H1 (cell line): ENCODE measurements at regions not wholly inside any gene's neighbourhood (a gene's known extent, or its start where the extent isn't known, plus 50 kb on each side); places are given as distances from the start of the nearest gene placed in this dataset.

Experiments
- CTCF ChIA-PET: fragments of 300-600 bp; sonication (Branson Sonifier 250); formaldehyde crosslinking; loops from one replicate; lab custom pipeline; 2021; ENCODE audit not compliant: partially characterized antibody; lab: Charles Lee
- POLR2A ChIA-PET: fragments of 300-600 bp; sonication (Branson Sonifier 250); formaldehyde crosslinking; loops from one replicate; lab custom pipeline; 2021; ENCODE audit warnings: inconsistent platforms; ENCODE audit not compliant: partially characterized antibody; lab: Charles Lee
- DNase-seq, 2 experiments: peaks; one replicate each; pipeline versions ENCODE4 v3.0.0 to v3.0.0-alpha.2; 2010 to 2022; ENCODE audit warnings: low spot score in 2 of 2, low read depth in 1 of 2, mixed read lengths in 1 of 2
- FAIRE-seq: peaks from 2 replicates; lab custom pipeline; 2011; peaks lifted over from hg19 to GRCh38; lab: Jason Lieb, UNC
- H2AFZ ChIP-seq: 2 replicates; pipeline ENCODE4 v1.8.1; 2012; ENCODE audit warnings: low read length, inconsistent platforms
- H2AK5ac ChIP-seq: 2 replicates; pipeline ENCODE4 v1.6.1; 2013; ENCODE audit warnings: low read depth, low read length
- H2BK120ac ChIP-seq: replicated peaks from 2 replicates; pipeline ENCODE3; 2013; ENCODE audit warnings: low read depth, low read length, inconsistent platforms
- H2BK12ac ChIP-seq: 2 replicates; pipeline ENCODE4 v1.6.1; 2013; ENCODE audit warnings: low read depth, low read length
- H2BK15ac ChIP-seq: 2 replicates; pipeline ENCODE4 v1.6.1; 2013; ENCODE audit warnings: low read length
- H2BK20ac ChIP-seq: 2 replicates; pipeline ENCODE4 v1.6.1; 2013; ENCODE audit warnings: low read length
- H2BK5ac ChIP-seq: 2 replicates; pipeline ENCODE4 v1.6.1; 2013; ENCODE audit warnings: low read depth, low read length
- H3K14ac ChIP-seq: 2 replicates; pipeline ENCODE4 v1.6.1; 2013; ENCODE audit warnings: inconsistent platforms; ENCODE audit not compliant: insufficient read length
- H3K18ac ChIP-seq: 2 replicates; pipeline ENCODE4 v1.6.1; 2013; ENCODE audit warnings: low read length; ENCODE audit errors: extremely low read depth
- H3K23ac ChIP-seq: 2 replicates; pipeline ENCODE4 v1.6.1; 2013; ENCODE audit warnings: inconsistent platforms; ENCODE audit not compliant: insufficient read length
- H3K23me2 ChIP-seq: 2 replicates; pipeline ENCODE4 v1.6.1; 2013; ENCODE audit warnings: low read depth, low read length
- H3K27ac ChIP-seq: 2 replicates; pipeline ENCODE4 v1.6.1; 2011; ENCODE audit warnings: low read depth, low read length, inconsistent platforms
- H3K27me3 ChIP-seq, 4 experiments: replicated peaks in 1 of 4; 1 replicate in 1 of 4; 2 replicates in 3 of 4; pipeline versions ENCODE4 v1.6.1 to v1.8.1; 2011 to 2013; ENCODE audit warnings: low read length in 3 of 4, mild to moderate bottlenecking in 3 of 4, inconsistent platforms in 2 of 4, mixed read lengths in 2 of 4, moderate library complexity in 1 of 4; ENCODE audit not compliant: control insufficient read depth in 3 of 4, insufficient read depth in 3 of 4; ENCODE audit errors: extremely low read depth in 1 of 4
- H3K36me3 ChIP-seq, 4 experiments: 2 replicates each; pipeline versions ENCODE4 v1.6.1 to v1.8.1; 2011 to 2013; ENCODE audit warnings: mild to moderate bottlenecking in 4 of 4, low read length in 3 of 4, moderate library complexity in 2 of 4, control low read depth in 1 of 4, inconsistent platforms in 1 of 4; ENCODE audit not compliant: insufficient read depth in 4 of 4, control insufficient read depth in 2 of 4
- H3K4ac ChIP-seq: replicated peaks from 2 replicates; pipeline ENCODE3; 2013; ENCODE audit warnings: low read length, low read depth, mixed read lengths, inconsistent platforms; ENCODE audit not compliant: insufficient read length
- H3K4me1 ChIP-seq, 4 experiments: replicated peaks in 1 of 4; 1 replicate in 1 of 4; 2 replicates in 3 of 4; pipeline versions ENCODE4 v1.6.1 to v1.8.1; 2011 to 2013; ENCODE audit warnings: low read length in 3 of 4, inconsistent platforms in 2 of 4, mixed read lengths in 1 of 4; ENCODE audit not compliant: insufficient read depth in 4 of 4, control insufficient read depth in 3 of 4
- H3K4me2 ChIP-seq, 2 experiments: 2 replicates each; pipeline versions ENCODE4 v1.6.1 to v1.8.1; 2011 to 2013; ENCODE audit warnings: low read depth in 2 of 2, low read length in 2 of 2, control low read depth in 1 of 2, inconsistent platforms in 1 of 2, mild to moderate bottlenecking in 1 of 2; ENCODE audit not compliant: insufficient read depth in 1 of 2
- H3K4me3 ChIP-seq, 4 experiments: fragments of 200-600, 300-600 bp in 1 of 4; sonication (generic), shearing (Covaris generic), sonication (Bioruptor Twin) in 1 of 4; 2 replicates each; pipeline versions ENCODE4 v1.5.1 to v1.8.1; 2011 to 2016; ENCODE audit warnings: low read length in 4 of 4, low read depth in 3 of 4, control low read depth in 2 of 4, inconsistent platforms in 2 of 4, mild to moderate bottlenecking in 2 of 4, mixed read lengths in 1 of 4, moderate library complexity in 1 of 4; ENCODE audit not compliant: insufficient read depth in 2 of 4; ENCODE audit errors: extremely low read depth in 1 of 4
- H3K56ac ChIP-seq: replicated peaks from 2 replicates; pipeline ENCODE3; 2013; ENCODE audit warnings: low read depth, mild to moderate bottlenecking, mixed read lengths, low read length, inconsistent platforms; ENCODE audit not compliant: insufficient read length
- H3K79me1 ChIP-seq: 2 replicates; pipeline ENCODE4 v1.6.1; 2013; ENCODE audit warnings: low read depth, low read length, control low read depth
- H3K79me2 ChIP-seq, 2 experiments: 2 replicates each; pipeline versions ENCODE4 v1.6.1 to v1.8.1; 2012 to 2013; ENCODE audit warnings: low read length in 2 of 2, mild to moderate bottlenecking in 2 of 2, inconsistent platforms in 1 of 2; ENCODE audit not compliant: insufficient read depth in 2 of 2, control insufficient read depth in 1 of 2
- H3K9ac ChIP-seq, 4 experiments: replicated peaks in 1 of 4; 1 replicate in 1 of 4; 2 replicates in 3 of 4; pipeline versions ENCODE4 v1.6.1 to v1.8.1; 2011 to 2013; ENCODE audit warnings: low read depth in 3 of 4, low read length in 3 of 4, control low read depth in 2 of 4, mild to moderate bottlenecking in 2 of 4, moderate library complexity in 2 of 4, inconsistent platforms in 1 of 4; ENCODE audit errors: extremely low read depth in 1 of 4
- H3K9me3 ChIP-seq, 2 experiments: 2 replicates each; pipeline versions ENCODE4 v1.6.1 to v1.8.1; 2012 to 2013; ENCODE audit warnings: mild to moderate bottlenecking in 2 of 2, moderate library complexity in 2 of 2, control low read depth in 1 of 2, inconsistent platforms in 1 of 2, low read depth in 1 of 2, low read length in 1 of 2, mixed read lengths in 1 of 2; ENCODE audit not compliant: insufficient read depth in 2 of 2
- H4K20me1 ChIP-seq, 2 experiments: replicated peaks in 1 of 2; 2 replicates each; pipeline versions ENCODE3 to v1.8.1; 2011 to 2013; ENCODE audit warnings: inconsistent platforms in 2 of 2, low read length in 2 of 2, mild to moderate bottlenecking in 1 of 2; ENCODE audit not compliant: insufficient read depth in 2 of 2, control insufficient read depth in 1 of 2
- H4K5ac ChIP-seq: 2 replicates; pipeline ENCODE4 v1.6.1; 2013; ENCODE audit warnings: low read length, low read depth, mixed read lengths, inconsistent platforms; ENCODE audit not compliant: insufficient read length
- H4K8ac ChIP-seq: 2 replicates; pipeline ENCODE4 v1.8.0; 2013; ENCODE audit warnings: mild to moderate bottlenecking, moderate library complexity, low read length, inconsistent platforms; ENCODE audit not compliant: insufficient read depth; ENCODE audit errors: extremely low read depth
- H4K91ac ChIP-seq: replicated peaks from 2 replicates; pipeline ENCODE3; 2013; ENCODE audit warnings: low read length, mixed read lengths, inconsistent platforms; ENCODE audit not compliant: insufficient read length
- BCL11A ChIP-seq, 2 experiments: IDR thresholded peaks; one replicate each; pipeline ENCODE4 v1.6.1; 2011; ENCODE audit warnings: low read depth in 2 of 2, low read length in 2 of 2, mild to moderate bottlenecking in 2 of 2
- CBX8 ChIP-seq: fragments of 300-800, 300-1000 bp; sonication (generic); IDR thresholded peaks from 2 replicates; pipeline ENCODE4 v1.7.1; 2016; ENCODE audit warnings: low read depth, low read length, borderline replicate concordance
- CEBPB ChIP-seq: IDR thresholded peaks from 2 replicates; pipeline ENCODE4 v1.6.1; 2012; ENCODE audit warnings: low read depth, low read length
- MAFK ChIP-seq: IDR thresholded peaks from 2 replicates; pipeline ENCODE4 v1.6.1; 2012; ENCODE audit warnings: low read depth, mild to moderate bottlenecking, improper control_type of control experiment, low read length
- NANOG ChIP-seq: IDR thresholded peaks from 2 replicates; pipeline ENCODE4 v1.6.1; 2011; ENCODE audit warnings: low read length, low read depth, mild to moderate bottlenecking, inconsistent platforms; ENCODE audit not compliant: insufficient read depth, poor library complexity, severe bottlenecking
- PHF8 ChIP-seq: fragments of 200-600 bp; sonication (generic); conservative IDR thresholded peaks from 2 replicates; pipeline ENCODE4 v1.7.1; 2012; ENCODE audit warnings: low read depth, mild to moderate bottlenecking, inconsistent platforms, low read length, moderate library complexity
- RFX5 ChIP-seq: IDR thresholded peaks from 2 replicates; pipeline ENCODE4 v1.6.1; 2011; ENCODE audit warnings: low read depth, low read length, improper control_type of control experiment, borderline replicate concordance
- SP1 ChIP-seq: IDR thresholded peaks from 2 replicates; pipeline ENCODE4 v1.6.1; 2011; ENCODE audit warnings: low read depth, low read length
- SP2 ChIP-seq: IDR thresholded peaks from 2 replicates; pipeline ENCODE4 v1.6.1; 2012; ENCODE audit warnings: mild to moderate bottlenecking, low read length, inconsistent platforms
- TBP ChIP-seq: IDR thresholded peaks from 2 replicates; pipeline ENCODE4 v1.6.1; 2011; ENCODE audit warnings: low read depth, low read length, improper control_type of control experiment
- WGBS, 2 experiments: shearing (Covaris generic) in 1 of 2; methylation state at CpG; one replicate each; pipeline versions ENCODE4 v1.1.6 to v1.1.7; 2013 to 2015; ENCODE audit warnings: low lambda C conversion rate in 2 of 2, mixed read lengths in 2 of 2, inconsistent platforms in 1 of 2, low coverage in 1 of 2, missing lambda C conversion rate in 1 of 2; ENCODE audit not compliant: insufficient replicate concordance in 2 of 2, insufficient coverage in 1 of 2, insufficient read length in 1 of 2; ENCODE audit errors: extremely low coverage in 1 of 2, missing lambda C conversion rate in 1 of 2; 5-methylcytosine and 5-hydroxymethylcytosine counted together
- TF ChIP-seq, protein P1 (sequence below): IDR thresholded peaks from 2 replicates; pipeline ENCODE4 v1.6.1; 2012; ENCODE audit warnings: inconsistent platforms

- H4K20me1 ChIP-seq, result no peaks in the 10 kb centered on the region
- no peak for DNase-seq
- POLR2A ChIA-PET, result no interaction called here
- no peak overlapping the region for H3K4me2 ChIP-seq
- CTCF ChIA-PET, result no interaction called here
- FAIRE-seq, result no peak
- no peak overlapping the region for H2AK5ac ChIP-seq
- no peak overlapping the region for H3K27ac ChIP-seq
- H3K79me2 ChIP-seq, result no peaks in the 10 kb centered on the region
- no peak overlapping the region for H2BK20ac ChIP-seq
- peaks cover 3 to 4% of the 10 kb centered on the region in 2 experiments; a peak in 1 of 4 replicates for H3K9me3 ChIP-seq
- no peaks in the 10 kb centered on the region for H3K27me3 ChIP-seq
- no peaks in the 10 kb centered on the region for H3K23me2 ChIP-seq
- H3K36me3 ChIP-seq, result no peaks in the 10 kb centered on the region
- H3K4ac ChIP-seq, result no peak overlapping the region
- H2BK5ac ChIP-seq, result no peak overlapping the region
- H3K9ac ChIP-seq, result no peak overlapping the region
- H3K4me3 ChIP-seq, result no peak overlapping the region
- no peak overlapping the region for H4K8ac ChIP-seq
- no peak overlapping the region for H2BK12ac ChIP-seq
- no peak overlapping the region for H2BK15ac ChIP-seq
- H3K14ac ChIP-seq, result no peak overlapping the region
- H4K5ac ChIP-seq, result no peak overlapping the region
- H3K4me1 ChIP-seq, result no peaks in the 10 kb centered on the region
- H4K91ac ChIP-seq, result no peak overlapping the region
- H3K23ac ChIP-seq, result no peak overlapping the region
- H3K79me1 ChIP-seq, result no peaks in the 10 kb centered on the region
- no peak overlapping the region for H3K56ac ChIP-seq
- TF ChIP-seq SP2, result no peak
- no peak for TF ChIP-seq PHF8
- TF ChIP-seq NANOG, result no peak
- TF ChIP-seq CBX8, result no peak
- TF ChIP-seq MAFK, result no peak
- TF ChIP-seq BCL11A (IDR thresholded peaks at IDR 0.05; ENCODE audit: low read depth in 2 of 2, low read length in 2 of 2), result no peak
- TF ChIP-seq RFX5, result no peak
- TF ChIP-seq CEBPB, result no peak
- TF ChIP-seq TBP, result no peak
- no peak for TF ChIP-seq SP1
- TF ChIP-seq, protein P1, sequence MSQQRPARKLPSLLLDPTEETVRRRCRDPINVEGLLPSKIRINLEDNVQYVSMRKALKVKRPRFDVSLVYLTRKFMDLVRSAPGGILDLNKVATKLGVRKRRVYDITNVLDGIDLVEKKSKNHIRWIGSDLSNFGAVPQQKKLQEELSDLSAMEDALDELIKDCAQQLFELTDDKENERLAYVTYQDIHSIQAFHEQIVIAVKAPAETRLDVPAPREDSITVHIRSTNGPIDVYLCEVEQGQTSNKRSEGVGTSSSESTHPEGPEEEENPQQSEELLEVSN, result no peak
- TF ChIP-seq, all 59 proteins: peak for 0
- 95% methylated on average over 2 of the region's 2 CpGs; no CpG with 5 or more reads in 1 of the 2 experiments for WGBS, 2 experiments
- H2AFZ ChIP-seq, result no peak overlapping the region
- H2BK120ac ChIP-seq, result no peak overlapping the region
- H3K18ac ChIP-seq, result no peak overlapping the region
Observed at GRCh38 chr21:27555996-27556395, 589.1 kb upstream of the ADAMTS5 start.
